K562 (cell line): ENCODE measurements at regions not wholly inside any gene's neighbourhood (a gene's known extent, or its start where the extent isn't known, plus 50 kb on each side); places are given as distances from the start of the nearest gene placed in this dataset.

Experiments
- ATAC-seq: fragments of 200-7000 bp; cut with Tn5 transposase; 3 replicates; pipeline ENCODE4 v1.9.1; 2020; ENCODE audit warnings: moderate library complexity
- BruUV-seq: library from RNA; stranded (reverse); fragments of 400-500 nt; replicated peaks from 2 replicates; lab custom pipeline; 2021; lab: Mats Ljungman, UMichigan
- CTCF ChIA-PET: fragments of 300-600 bp; formaldehyde crosslinking; extraction: SDS; loops from one replicate; lab custom pipeline; 2021; ENCODE audit warnings: low intra/inter-chr PET ratio; lab: Yijun Ruan, JAX
- POLR2A ChIA-PET: fragments of 300-600, 350-650 bp; sonication (Branson Sonifier 250); formaldehyde crosslinking; extraction: SDS; loops from one replicate; lab custom pipeline; 2021; ENCODE audit warnings: antibody characterized with exemption, inconsistent platforms; lab: Yijun Ruan, JAX
- DNase-seq, 4 experiments: peaks; one replicate each; pipeline versions ENCODE4 v3.0.0 to v3.0.0-alpha.2; 2011 to 2018; ENCODE audit warnings: low spot score in 3 of 4, mixed read lengths in 3 of 4; ENCODE audit errors: extremely low read depth in 1 of 4
- FAIRE-seq: peaks from 2 replicates; lab custom pipeline; 2011; peaks lifted over from hg19 to GRCh38; lab: Jason Lieb, UNC
- H2AFZ ChIP-seq: 2 replicates; pipeline ENCODE4 v1.6.0; 2011; ENCODE audit warnings: low read depth, low read length, control low read depth, inconsistent platforms
- H3K27ac ChIP-seq: fragments of 200-600 bp; 3 replicates; pipeline ENCODE4 v1.8.0; 2011; ENCODE audit warnings: low read depth, mild to moderate bottlenecking, control low read depth, inconsistent platforms, low read length, moderate library complexity, mixed read lengths; ENCODE audit errors: extremely low read depth
- H3K27me3 ChIP-seq, 2 experiments: fragments of 300-600 bp in 1 of 2; 2 replicates in 1 of 2; 3 replicates in 1 of 2; pipeline versions ENCODE4 v1.6.0 to v1.8.0; 2011; ENCODE audit warnings: inconsistent platforms in 2 of 2, low read length in 2 of 2, mild to moderate bottlenecking in 1 of 2, mixed read lengths in 1 of 2, moderate library complexity in 1 of 2; ENCODE audit not compliant: control insufficient read depth in 2 of 2, insufficient read depth in 2 of 2
- H3K36me3 ChIP-seq: fragments of 300-600 bp; 3 replicates; pipeline ENCODE4 v1.8.0; 2011; ENCODE audit warnings: mild to moderate bottlenecking, low read length, inconsistent platforms; ENCODE audit not compliant: control insufficient read depth, insufficient read depth
- H3K4me1 ChIP-seq, 2 experiments: fragments of 200-600 bp in 1 of 2; replicated peaks in 1 of 2; 2 replicates in 1 of 2; 3 replicates in 1 of 2; pipeline versions ENCODE4 v1.5.1 to v1.8.0; 2011; ENCODE audit warnings: inconsistent platforms in 2 of 2, low read length in 2 of 2, mild to moderate bottlenecking in 1 of 2, mixed read lengths in 1 of 2, moderate library complexity in 1 of 2; ENCODE audit not compliant: control insufficient read depth in 2 of 2, insufficient read depth in 2 of 2
- H3K4me2 ChIP-seq: 2 replicates; pipeline ENCODE4 v1.6.1; 2011; ENCODE audit warnings: low read length, control low read depth, inconsistent platforms, mixed read lengths; ENCODE audit not compliant: insufficient read depth
- H3K4me3 ChIP-seq: fragments of 200-600 bp; sonication (generic), shearing (Covaris generic); 2 replicates; pipeline ENCODE4 v1.5.1; 2016; ENCODE audit warnings: control low read depth, inconsistent platforms
- H3K79me2 ChIP-seq: fragments of 200-600 bp; 3 replicates; pipeline ENCODE4 v1.8.0; 2011; ENCODE audit warnings: low read length, inconsistent platforms; ENCODE audit not compliant: control insufficient read depth, insufficient read depth
- H3K9ac ChIP-seq, 2 experiments: 2 replicates each; pipeline versions ENCODE4 v1.6.0 to v1.6.1; 2011; ENCODE audit warnings: low read depth in 2 of 2, low read length in 2 of 2, control low read depth in 1 of 2, inconsistent platforms in 1 of 2, mild to moderate bottlenecking in 1 of 2, mixed read lengths in 1 of 2; ENCODE audit not compliant: insufficient read depth in 1 of 2
- H3K9me1 ChIP-seq: one replicate; pipeline ENCODE4 v1.6.0; 2011; ENCODE audit warnings: inconsistent platforms, mild to moderate bottlenecking, low read length, moderate library complexity; ENCODE audit not compliant: control insufficient read depth, insufficient read depth
- H3K9me3 ChIP-seq: replicated peaks from 2 replicates; pipeline ENCODE4 v1.5.1; 2011; ENCODE audit warnings: low read depth, low read length, inconsistent platforms; ENCODE audit not compliant: control insufficient read depth, insufficient read depth
- H4K20me1 ChIP-seq: replicated peaks from 2 replicates; pipeline ENCODE4 v1.6.1; 2011; ENCODE audit warnings: low read length, inconsistent platforms, mixed read lengths; ENCODE audit not compliant: control insufficient read depth, insufficient read depth
- ETS2 ChIP-seq: IDR thresholded peaks from 2 replicates; pipeline ENCODE4 v1.6.1; 2016; ENCODE audit warnings: borderline replicate concordance, missing genetic modification characterization, mild to moderate bottlenecking, moderate library complexity, missing compliant biosample characterization; ENCODE audit not compliant: poor library complexity, severe bottlenecking
- RAD21 ChIP-seq, 2 experiments: fragments of 250-450 bp in 1 of 2; fragments of 450-650 bp in 1 of 2; sonication (Bioruptor Pico) in 1 of 2; formaldehyde crosslinking in 1 of 2; IDR thresholded peaks in 1 of 2; conservative IDR thresholded peaks in 1 of 2; 2 replicates each; pipeline versions ENCODE4 v1.4.0 to v1.8.0; 2020 to 2022; ENCODE audit warnings: mild to moderate bottlenecking in 2 of 2, moderate library complexity in 1 of 2
- SRF ChIP-seq, 2 experiments: fragments of 250-450, 450-650 bp in 1 of 2; sonication (Bioruptor Pico) in 1 of 2; sonication (generic) in 1 of 2; formaldehyde crosslinking; IDR thresholded peaks; 2 replicates each; pipeline versions ENCODE4 v1.5.0 to v1.5.1; 2020 to 2022; ENCODE audit warnings: mild to moderate bottlenecking in 1 of 2, missing genetic modification reagents in 1 of 2
- ZNF133 ChIP-seq: fragments of 250-450 bp; sonication (Bioruptor Pico); IDR thresholded peaks from 2 replicates; pipeline ENCODE4 v1.4.0; 2020; ENCODE audit warnings: mild to moderate bottlenecking
- ZNF778 ChIP-seq: fragments of 450-650 bp; formaldehyde crosslinking; IDR thresholded peaks from 2 replicates; pipeline ENCODE4 v1.4.0; 2020; ENCODE audit warnings: mild to moderate bottlenecking, moderate library complexity
- WGBS: fragments of 100-300 bp; shearing (Covaris generic); methylation state at CpG from one replicate; pipeline ENCODE4 v1.1.6; 2016; ENCODE audit warnings: low coverage, mixed read lengths; ENCODE audit not compliant: insufficient coverage; ENCODE audit errors: missing lambda C conversion rate; 5-methylcytosine and 5-hydroxymethylcytosine counted together
- in situ Hi-C: fragments of 300-500 bp; cut with MboI; formaldehyde crosslinking; loops from 4 replicates; pipeline ENCODE4 v1.15.0; 2018; ENCODE audit warnings: inconsistent platforms, mixed read lengths
- intact Hi-C: fragments of 100-400 bp; cut with micrococcal nuclease; formaldehyde crosslinking; loops from 2 replicates; pipeline ENCODE4 v1.14.2; 2022
- TF ChIP-seq, protein P1 (sequence below), 3 experiments: IDR thresholded peaks in 2 of 3; conservative IDR thresholded peaks in 1 of 3; 2 replicates each; pipeline ENCODE4 v1.5.1; 2011 to 2012; ENCODE audit warnings: low read length in 3 of 3, mild to moderate bottlenecking in 3 of 3, control low read depth in 2 of 3, improper control_type of control experiment in 1 of 3, inconsistent platforms in 1 of 3, low read depth in 1 of 3, mixed read lengths in 1 of 3, moderate library complexity in 1 of 3; ENCODE audit not compliant: insufficient read depth in 2 of 3

DNA sequence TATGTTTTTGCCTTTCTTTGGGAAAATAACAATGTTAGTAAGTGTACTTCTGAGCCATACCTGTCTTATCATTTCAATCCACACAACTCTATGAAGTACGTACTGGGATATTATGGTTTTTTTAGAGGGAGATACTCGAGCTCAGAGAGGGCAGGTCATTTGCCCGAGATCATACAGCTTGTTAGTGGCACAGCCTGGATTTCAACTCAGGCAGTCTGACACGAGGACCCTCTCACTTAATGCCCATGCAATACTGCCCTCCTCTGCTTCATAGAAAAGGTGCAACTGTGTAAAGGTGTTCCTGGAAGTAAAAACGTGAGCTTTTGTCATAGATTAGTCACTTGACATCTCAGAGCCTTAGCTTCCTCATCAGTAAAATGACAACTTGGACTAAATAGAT is 128.0 kb downstream of the NDUFA12 start:
- 0% methylated on average over 5 of the region's 5 CpGs for WGBS
- ATAC-seq: peak; percentile 75
- Histone ChIP-seq H3K36me3 (no peaks in the 10 kb centered on the region), H3K79me2 (no peaks in the 10 kb centered on the region), H3K27me3 (peaks cover 24 to 34% of the 10 kb centered on the region in 2 experiments; a peak in 3 of 5 replicates), H3K9me1 (no peaks in the 10 kb centered on the region), H3K27ac (no peak overlapping the region), H3K9me3 (no peaks in the 10 kb centered on the region), H2AFZ (no peak overlapping the region), H3K4me3 (no peak overlapping the region), H3K9ac (no peak overlapping the region), H3K4me1 (peaks cover 0 to 13% of the 10 kb centered on the region in 2 experiments; a peak in 1 of 5 replicates), H4K20me1 (0 out of 2 replicates have a peak, but pooled peaks cover 4% of the 10 kb centered on the region), H3K4me2 (no peak overlapping the region)
- TF ChIP-seq ZNF133 (CRISPR knock-in tag) (no peak), SRF (CRISPR knock-in tag; IDR thresholded peaks at IDR 0.05) (no peak), ETS2 (tag) (no peak), RAD21 (CRISPR knock-in tag; conservative IDR thresholded peaks at IDR 0.05 in 1 of 2, IDR thresholded peaks at IDR 0.05 in 1 of 2) (peak in 1 of 2 experiments; percentile 59; a peak in 2 of 4 replicates), ZNF778 (CRISPR knock-in tag) (no peak)
- TF ChIP-seq, protein P1, sequence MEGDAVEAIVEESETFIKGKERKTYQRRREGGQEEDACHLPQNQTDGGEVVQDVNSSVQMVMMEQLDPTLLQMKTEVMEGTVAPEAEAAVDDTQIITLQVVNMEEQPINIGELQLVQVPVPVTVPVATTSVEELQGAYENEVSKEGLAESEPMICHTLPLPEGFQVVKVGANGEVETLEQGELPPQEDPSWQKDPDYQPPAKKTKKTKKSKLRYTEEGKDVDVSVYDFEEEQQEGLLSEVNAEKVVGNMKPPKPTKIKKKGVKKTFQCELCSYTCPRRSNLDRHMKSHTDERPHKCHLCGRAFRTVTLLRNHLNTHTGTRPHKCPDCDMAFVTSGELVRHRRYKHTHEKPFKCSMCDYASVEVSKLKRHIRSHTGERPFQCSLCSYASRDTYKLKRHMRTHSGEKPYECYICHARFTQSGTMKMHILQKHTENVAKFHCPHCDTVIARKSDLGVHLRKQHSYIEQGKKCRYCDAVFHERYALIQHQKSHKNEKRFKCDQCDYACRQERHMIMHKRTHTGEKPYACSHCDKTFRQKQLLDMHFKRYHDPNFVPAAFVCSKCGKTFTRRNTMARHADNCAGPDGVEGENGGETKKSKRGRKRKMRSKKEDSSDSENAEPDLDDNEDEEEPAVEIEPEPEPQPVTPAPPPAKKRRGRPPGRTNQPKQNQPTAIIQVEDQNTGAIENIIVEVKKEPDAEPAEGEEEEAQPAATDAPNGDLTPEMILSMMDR (IDR thresholded peaks at IDR 0.05 in 2 of 3, conservative IDR thresholded peaks at IDR 0.05 in 1 of 3; ENCODE audit: insufficient read depth in 2 of 3, low read depth in 1 of 3, low read length in 3 of 3): peak in 2 of 3 experiments; percentile 14 to 32; a peak in 1 of 6 replicates
- FAIRE-seq: no peak
- intact Hi-C loops (no loop called here), in situ Hi-C loops (no loop called here)
- CTCF ChIA-PET: no interaction called here
- peak in 1 of 4 experiments; percentile 21 for DNase-seq
- POLR2A ChIA-PET: interaction anchor here (1.2 kb wide), 1 partner anchor 11 kb away, joined by 3 read pairs; no protein-coding TSS in a partner anchor
- BruUV-seq: no TSS peak
